ENCODE measurements at regions not wholly inside any gene's neighbourhood (a gene's known extent, or its start where the extent isn't known, plus 50 kb on each side); places are given as distances from the start of the nearest gene placed in this dataset.

DNA sequence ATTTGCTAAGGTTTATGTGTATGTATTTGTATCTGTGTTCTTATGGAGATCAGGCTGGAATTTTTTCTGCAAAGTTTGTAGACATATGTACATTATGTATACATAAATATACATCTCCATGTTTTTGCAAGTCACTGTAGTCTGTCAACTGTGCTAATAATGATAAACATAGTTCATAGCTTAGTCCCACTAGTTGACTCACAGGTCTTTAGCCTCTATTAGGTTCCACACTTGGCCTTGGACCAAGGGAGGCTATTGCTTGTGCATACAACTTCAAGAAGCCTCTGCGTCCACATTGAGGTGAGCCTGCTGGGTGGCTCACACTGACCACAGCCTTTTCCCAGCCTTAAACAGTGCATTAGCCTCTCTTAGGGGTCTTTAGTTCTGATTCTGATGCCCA lies 243.8 kb upstream of the PEX5L start:
- TF ChIP-seq, protein P1, sequence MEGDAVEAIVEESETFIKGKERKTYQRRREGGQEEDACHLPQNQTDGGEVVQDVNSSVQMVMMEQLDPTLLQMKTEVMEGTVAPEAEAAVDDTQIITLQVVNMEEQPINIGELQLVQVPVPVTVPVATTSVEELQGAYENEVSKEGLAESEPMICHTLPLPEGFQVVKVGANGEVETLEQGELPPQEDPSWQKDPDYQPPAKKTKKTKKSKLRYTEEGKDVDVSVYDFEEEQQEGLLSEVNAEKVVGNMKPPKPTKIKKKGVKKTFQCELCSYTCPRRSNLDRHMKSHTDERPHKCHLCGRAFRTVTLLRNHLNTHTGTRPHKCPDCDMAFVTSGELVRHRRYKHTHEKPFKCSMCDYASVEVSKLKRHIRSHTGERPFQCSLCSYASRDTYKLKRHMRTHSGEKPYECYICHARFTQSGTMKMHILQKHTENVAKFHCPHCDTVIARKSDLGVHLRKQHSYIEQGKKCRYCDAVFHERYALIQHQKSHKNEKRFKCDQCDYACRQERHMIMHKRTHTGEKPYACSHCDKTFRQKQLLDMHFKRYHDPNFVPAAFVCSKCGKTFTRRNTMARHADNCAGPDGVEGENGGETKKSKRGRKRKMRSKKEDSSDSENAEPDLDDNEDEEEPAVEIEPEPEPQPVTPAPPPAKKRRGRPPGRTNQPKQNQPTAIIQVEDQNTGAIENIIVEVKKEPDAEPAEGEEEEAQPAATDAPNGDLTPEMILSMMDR (IDR thresholded peaks at IDR 0.05) = no peak
- TF ChIP-seq POLR2A (IDR thresholded peaks at IDR 0.05) = no peak
- TF ChIP-seq POLR2AphosphoS5 (IDR thresholded peaks at IDR 0.05) = no peak
- no peak for TF ChIP-seq EP300 (IDR thresholded peaks at IDR 0.05; ENCODE audit: low read depth)
